Body of pancreas (tissue), 4 donors: ENCODE measurements at regions not wholly inside any gene's neighbourhood (a gene's known extent, or its start where the extent isn't known, plus 50 kb on each side); places are given as distances from the start of the nearest gene placed in this dataset.

Experiments used
- CTCF ChIP-seq, 7 experiments: fragments of 450-650 bp in 4 of 7; fragments of 200-600 bp in 3 of 7; sonication (generic) in 3 of 7; IDR thresholded peaks; one replicate each; pipeline ENCODE4 v1.5.1; 2016 to 2019; ENCODE audit warnings: antibody characterized with exemption in 7 of 7
- POLR2A ChIP-seq, 3 donors: fragments of 450-650 bp; IDR thresholded peaks; one replicate each; pipeline ENCODE4 v1.6.1; 2016; ENCODE audit warnings: antibody characterized with exemption in 3 of 3, mild to moderate bottlenecking in 2 of 3

GRCh38 chr1:87186346-87186745 lies 142.3 kb upstream of the LMO4 start:
- TF ChIP-seq CTCF (IDR thresholded peaks at IDR 0.05) (no peak), POLR2A (IDR thresholded peaks at IDR 0.05) (no peak)
